SK-N-MC (cell line): ENCODE measurements at regions not wholly inside any gene's neighbourhood (a gene's known extent, or its start where the extent isn't known, plus 50 kb on each side); places are given as distances from the start of the nearest gene placed in this dataset.

Experiments used
- EZH2 ChIP-seq: fragments of 200-600 bp; sonication (generic); IDR thresholded peaks from one replicate; pipeline ENCODE4 v1.6.1; 2017; ENCODE audit warnings: antibody characterized with exemption
- POLR2AphosphoS5 ChIP-seq: IDR thresholded peaks from 2 replicates; pipeline ENCODE4 v1.6.1; 2012; ENCODE audit warnings: mild to moderate bottlenecking, low read depth, low read length, borderline replicate concordance

DNA sequence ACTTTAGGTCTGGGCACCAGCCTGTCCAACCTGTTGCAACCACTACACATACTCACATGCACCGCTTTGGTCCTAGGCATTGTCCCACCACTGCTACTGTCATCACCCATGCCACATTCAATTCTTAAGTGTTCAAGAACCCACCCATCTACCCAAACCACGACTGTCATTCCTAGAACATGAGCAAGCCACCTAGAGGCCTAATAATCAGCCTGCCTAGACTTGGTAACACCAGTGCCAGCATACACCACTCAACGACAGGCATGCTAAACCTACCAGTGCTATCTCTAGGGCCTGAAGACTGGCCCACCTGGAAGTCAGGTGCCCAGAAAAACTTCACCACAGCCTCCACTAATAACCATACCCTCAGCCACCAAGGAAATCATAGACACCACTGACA, 532.8 kb upstream of the DEPDC1 start:
- TF ChIP-seq EZH2 (no peak), POLR2AphosphoS5 (no peak)
